Activated CD4-positive, alpha-beta T cell treated with anti-CD3 and anti-CD28 coated beads, Interleukin-10, Interleukin-2, amounts not matched to agents 100 ng/mL and 50 ng/mL, durations not matched to agents 16 hours and 8 hours (primary cell): ENCODE measurements at regions not wholly inside any gene's neighbourhood (a gene's known extent, or its start where the extent isn't known, plus 50 kb on each side); places are given as distances from the start of the nearest gene placed in this dataset.

Experiments
- DNase-seq: peaks from one replicate; pipeline ENCODE4 v3.0.0-alpha.2; 2020

- no peak for DNase-seq
Observed at GRCh38 chr16:86987746-86988670, 329.2 kb downstream of the C16orf95 start.

- no peak for DNase-seq
Observed at GRCh38 chr16:86988920-86989696, 328.1 kb downstream of the C16orf95 start.

GRCh38 chr16:86990451-86990850 lies 326.7 kb downstream of the C16orf95 start:
- no peak for DNase-seq

- DNase-seq: no peak
Observed at GRCh38 chr16:86991679-86992078, 325.5 kb downstream of the C16orf95 start.

GRCh38 chr16:86992587-86992986 lies 324.6 kb downstream of the C16orf95 start:
- no peak for DNase-seq

GRCh38 chr16:86993426-86994110 lies 323.6 kb downstream of the C16orf95 start:
- no peak for DNase-seq

- DNase-seq: no peak
Observed at GRCh38 chr16:86994215-86994614, 323.0 kb downstream of the C16orf95 start.

GRCh38 chr16:86994651-86995171 lies 322.5 kb downstream of the C16orf95 start:
- DNase-seq: no peak

GRCh38 chr16:86995456-86995855 lies 321.7 kb downstream of the C16orf95 start:
- DNase-seq: no peak

GRCh38 chr16:86996081-86996480 lies 321.1 kb downstream of the C16orf95 start:
- DNase-seq: no peak

GRCh38 chr16:86997058-86997457 lies 320.1 kb downstream of the C16orf95 start:
- DNase-seq: no peak

GRCh38 chr16:86998196-86999001 lies 318.8 kb downstream of the C16orf95 start:
- no peak for DNase-seq

GRCh38 chr16:87000001-87000400 lies 317.2 kb downstream of the C16orf95 start:
- DNase-seq: no peak

GRCh38 chr16:87002717-87003413 lies 314.3 kb downstream of the C16orf95 start:
- DNase-seq: no peak

- DNase-seq: no peak
Observed at GRCh38 chr16:87003414-87003755, 313.8 kb downstream of the C16orf95 start.

- DNase-seq: no peak
Observed at GRCh38 chr16:87006021-87006420, 311.2 kb downstream of the C16orf95 start.

- DNase-seq: no peak
Observed at GRCh38 chr16:87006789-87007745, 310.1 kb downstream of the C16orf95 start.

GRCh38 chr16:87007907-87008306 lies 309.3 kb downstream of the C16orf95 start:
- DNase-seq: no peak

GRCh38 chr16:87008664-87009063 lies 308.5 kb downstream of the C16orf95 start:
- no peak for DNase-seq
